H1 (cell line): ENCODE measurements at regions not wholly inside any gene's neighbourhood (a gene's known extent, or its start where the extent isn't known, plus 50 kb on each side); places are given as distances from the start of the nearest gene placed in this dataset.

Experiments used
- CTCF ChIA-PET: fragments of 300-600 bp; sonication (Branson Sonifier 250); formaldehyde crosslinking; loops from one replicate; lab custom pipeline; 2021; ENCODE audit not compliant: partially characterized antibody; lab: Charles Lee
- POLR2A ChIA-PET: fragments of 300-600 bp; sonication (Branson Sonifier 250); formaldehyde crosslinking; loops from one replicate; lab custom pipeline; 2021; ENCODE audit warnings: inconsistent platforms; ENCODE audit not compliant: partially characterized antibody; lab: Charles Lee
- DNase-seq, 2 experiments: peaks; one replicate each; pipeline versions ENCODE4 v3.0.0 to v3.0.0-alpha.2; 2010 to 2022; ENCODE audit warnings: low spot score in 2 of 2, low read depth in 1 of 2, mixed read lengths in 1 of 2
- FAIRE-seq: peaks from 2 replicates; lab custom pipeline; 2011; peaks lifted over from hg19 to GRCh38; lab: Jason Lieb, UNC
- H2AFZ ChIP-seq: 2 replicates; pipeline ENCODE4 v1.8.1; 2012; ENCODE audit warnings: low read length, inconsistent platforms
- H2AK5ac ChIP-seq: 2 replicates; pipeline ENCODE4 v1.6.1; 2013; ENCODE audit warnings: low read depth, low read length
- H2BK120ac ChIP-seq: replicated peaks from 2 replicates; pipeline ENCODE3; 2013; ENCODE audit warnings: low read depth, low read length, inconsistent platforms
- H2BK12ac ChIP-seq: 2 replicates; pipeline ENCODE4 v1.6.1; 2013; ENCODE audit warnings: low read depth, low read length
- H2BK15ac ChIP-seq: 2 replicates; pipeline ENCODE4 v1.6.1; 2013; ENCODE audit warnings: low read length
- H2BK20ac ChIP-seq: 2 replicates; pipeline ENCODE4 v1.6.1; 2013; ENCODE audit warnings: low read length
- H2BK5ac ChIP-seq: 2 replicates; pipeline ENCODE4 v1.6.1; 2013; ENCODE audit warnings: low read depth, low read length
- H3K14ac ChIP-seq: 2 replicates; pipeline ENCODE4 v1.6.1; 2013; ENCODE audit warnings: inconsistent platforms; ENCODE audit not compliant: insufficient read length
- H3K18ac ChIP-seq: 2 replicates; pipeline ENCODE4 v1.6.1; 2013; ENCODE audit warnings: low read length; ENCODE audit errors: extremely low read depth
- H3K23ac ChIP-seq: 2 replicates; pipeline ENCODE4 v1.6.1; 2013; ENCODE audit warnings: inconsistent platforms; ENCODE audit not compliant: insufficient read length
- H3K23me2 ChIP-seq: 2 replicates; pipeline ENCODE4 v1.6.1; 2013; ENCODE audit warnings: low read depth, low read length
- H3K27ac ChIP-seq: 2 replicates; pipeline ENCODE4 v1.6.1; 2011; ENCODE audit warnings: low read depth, low read length, inconsistent platforms
- H3K27me3 ChIP-seq, 4 experiments: replicated peaks in 1 of 4; 1 replicate in 1 of 4; 2 replicates in 3 of 4; pipeline versions ENCODE4 v1.6.1 to v1.8.1; 2011 to 2013; ENCODE audit warnings: low read length in 3 of 4, mild to moderate bottlenecking in 3 of 4, inconsistent platforms in 2 of 4, mixed read lengths in 2 of 4, moderate library complexity in 1 of 4; ENCODE audit not compliant: control insufficient read depth in 3 of 4, insufficient read depth in 3 of 4; ENCODE audit errors: extremely low read depth in 1 of 4
- H3K36me3 ChIP-seq, 4 experiments: 2 replicates each; pipeline versions ENCODE4 v1.6.1 to v1.8.1; 2011 to 2013; ENCODE audit warnings: mild to moderate bottlenecking in 4 of 4, low read length in 3 of 4, moderate library complexity in 2 of 4, control low read depth in 1 of 4, inconsistent platforms in 1 of 4; ENCODE audit not compliant: insufficient read depth in 4 of 4, control insufficient read depth in 2 of 4
- H3K4ac ChIP-seq: replicated peaks from 2 replicates; pipeline ENCODE3; 2013; ENCODE audit warnings: low read length, low read depth, mixed read lengths, inconsistent platforms; ENCODE audit not compliant: insufficient read length
- H3K4me1 ChIP-seq, 4 experiments: replicated peaks in 1 of 4; 1 replicate in 1 of 4; 2 replicates in 3 of 4; pipeline versions ENCODE4 v1.6.1 to v1.8.1; 2011 to 2013; ENCODE audit warnings: low read length in 3 of 4, inconsistent platforms in 2 of 4, mixed read lengths in 1 of 4; ENCODE audit not compliant: insufficient read depth in 4 of 4, control insufficient read depth in 3 of 4
- H3K4me2 ChIP-seq, 2 experiments: 2 replicates each; pipeline versions ENCODE4 v1.6.1 to v1.8.1; 2011 to 2013; ENCODE audit warnings: low read depth in 2 of 2, low read length in 2 of 2, control low read depth in 1 of 2, inconsistent platforms in 1 of 2, mild to moderate bottlenecking in 1 of 2; ENCODE audit not compliant: insufficient read depth in 1 of 2
- H3K4me3 ChIP-seq, 4 experiments: fragments of 200-600, 300-600 bp in 1 of 4; sonication (generic), shearing (Covaris generic), sonication (Bioruptor Twin) in 1 of 4; 2 replicates each; pipeline versions ENCODE4 v1.5.1 to v1.8.1; 2011 to 2016; ENCODE audit warnings: low read length in 4 of 4, low read depth in 3 of 4, control low read depth in 2 of 4, inconsistent platforms in 2 of 4, mild to moderate bottlenecking in 2 of 4, mixed read lengths in 1 of 4, moderate library complexity in 1 of 4; ENCODE audit not compliant: insufficient read depth in 2 of 4; ENCODE audit errors: extremely low read depth in 1 of 4
- H3K56ac ChIP-seq: replicated peaks from 2 replicates; pipeline ENCODE3; 2013; ENCODE audit warnings: low read depth, mild to moderate bottlenecking, mixed read lengths, low read length, inconsistent platforms; ENCODE audit not compliant: insufficient read length
- H3K79me1 ChIP-seq: 2 replicates; pipeline ENCODE4 v1.6.1; 2013; ENCODE audit warnings: low read depth, low read length, control low read depth
- H3K79me2 ChIP-seq, 2 experiments: 2 replicates each; pipeline versions ENCODE4 v1.6.1 to v1.8.1; 2012 to 2013; ENCODE audit warnings: low read length in 2 of 2, mild to moderate bottlenecking in 2 of 2, inconsistent platforms in 1 of 2; ENCODE audit not compliant: insufficient read depth in 2 of 2, control insufficient read depth in 1 of 2
- H3K9ac ChIP-seq, 4 experiments: replicated peaks in 1 of 4; 1 replicate in 1 of 4; 2 replicates in 3 of 4; pipeline versions ENCODE4 v1.6.1 to v1.8.1; 2011 to 2013; ENCODE audit warnings: low read depth in 3 of 4, low read length in 3 of 4, control low read depth in 2 of 4, mild to moderate bottlenecking in 2 of 4, moderate library complexity in 2 of 4, inconsistent platforms in 1 of 4; ENCODE audit errors: extremely low read depth in 1 of 4
- H3K9me3 ChIP-seq, 2 experiments: 2 replicates each; pipeline versions ENCODE4 v1.6.1 to v1.8.1; 2012 to 2013; ENCODE audit warnings: mild to moderate bottlenecking in 2 of 2, moderate library complexity in 2 of 2, control low read depth in 1 of 2, inconsistent platforms in 1 of 2, low read depth in 1 of 2, low read length in 1 of 2, mixed read lengths in 1 of 2; ENCODE audit not compliant: insufficient read depth in 2 of 2
- H4K20me1 ChIP-seq, 2 experiments: replicated peaks in 1 of 2; 2 replicates each; pipeline versions ENCODE3 to v1.8.1; 2011 to 2013; ENCODE audit warnings: inconsistent platforms in 2 of 2, low read length in 2 of 2, mild to moderate bottlenecking in 1 of 2; ENCODE audit not compliant: insufficient read depth in 2 of 2, control insufficient read depth in 1 of 2
- H4K5ac ChIP-seq: 2 replicates; pipeline ENCODE4 v1.6.1; 2013; ENCODE audit warnings: low read length, low read depth, mixed read lengths, inconsistent platforms; ENCODE audit not compliant: insufficient read length
- H4K8ac ChIP-seq: 2 replicates; pipeline ENCODE4 v1.8.0; 2013; ENCODE audit warnings: mild to moderate bottlenecking, moderate library complexity, low read length, inconsistent platforms; ENCODE audit not compliant: insufficient read depth; ENCODE audit errors: extremely low read depth
- H4K91ac ChIP-seq: replicated peaks from 2 replicates; pipeline ENCODE3; 2013; ENCODE audit warnings: low read length, mixed read lengths, inconsistent platforms; ENCODE audit not compliant: insufficient read length
- BRCA1 ChIP-seq: IDR thresholded peaks from 2 replicates; pipeline ENCODE4 v1.6.1; 2012; ENCODE audit warnings: low read depth, low read length, improper control_type of control experiment
- CBX8 ChIP-seq: fragments of 300-800, 300-1000 bp; sonication (generic); IDR thresholded peaks from 2 replicates; pipeline ENCODE4 v1.7.1; 2016; ENCODE audit warnings: low read depth, low read length, borderline replicate concordance
- GABPA ChIP-seq: IDR thresholded peaks from 2 replicates; pipeline ENCODE4 v1.6.1; 2011; ENCODE audit warnings: mild to moderate bottlenecking, low read length, moderate library complexity, borderline replicate concordance; ENCODE audit not compliant: insufficient read depth
- HDAC6 ChIP-seq: IDR thresholded peaks from one replicate; pipeline ENCODE4 v1.7.1; 2012; ENCODE audit warnings: low read depth, mild to moderate bottlenecking, inconsistent platforms, low read length, moderate library complexity
- SAP30 ChIP-seq: fragments of 300-600 bp; sonication (generic); IDR thresholded peaks from 2 replicates; pipeline ENCODE4 v1.7.1; 2012; ENCODE audit warnings: low read length, moderate library complexity, mild to moderate bottlenecking, inconsistent platforms; ENCODE audit not compliant: insufficient read depth, insufficient replicate concordance
- SP1 ChIP-seq: IDR thresholded peaks from 2 replicates; pipeline ENCODE4 v1.6.1; 2011; ENCODE audit warnings: low read depth, low read length
- WGBS, 2 experiments: shearing (Covaris generic) in 1 of 2; methylation state at CpG; one replicate each; pipeline versions ENCODE4 v1.1.6 to v1.1.7; 2013 to 2015; ENCODE audit warnings: low lambda C conversion rate in 2 of 2, mixed read lengths in 2 of 2, inconsistent platforms in 1 of 2, low coverage in 1 of 2, missing lambda C conversion rate in 1 of 2; ENCODE audit not compliant: insufficient replicate concordance in 2 of 2, insufficient coverage in 1 of 2, insufficient read length in 1 of 2; ENCODE audit errors: extremely low coverage in 1 of 2, missing lambda C conversion rate in 1 of 2; 5-methylcytosine and 5-hydroxymethylcytosine counted together
- TF ChIP-seq, protein P1 (sequence below): IDR thresholded peaks from 2 replicates; pipeline ENCODE4 v1.6.1; 2011; ENCODE audit warnings: low read length, improper control_type of control experiment

DNA sequence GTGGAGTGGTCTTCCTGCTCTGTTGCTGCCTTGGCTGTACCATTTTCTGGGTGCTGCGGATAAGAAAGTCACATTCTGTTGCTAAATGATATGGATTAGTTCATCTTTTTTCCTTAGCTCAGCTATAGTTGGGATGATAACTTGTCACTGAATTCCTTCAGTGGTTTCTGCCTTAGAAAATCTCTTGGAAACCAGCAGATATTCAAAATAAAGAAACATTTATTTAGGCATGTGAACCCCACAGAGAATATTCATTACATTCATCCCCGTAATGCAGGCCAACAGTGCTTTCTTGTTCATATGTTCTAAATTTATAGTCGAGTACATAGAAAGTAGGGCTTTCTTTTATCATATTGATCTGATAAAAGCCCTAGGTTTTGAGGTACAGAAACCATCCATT lies 151.3 kb downstream of the CYB561 start:
- Histone ChIP-seq H4K5ac (no peak overlapping the region), H3K4me3 (no peak overlapping the region), H2BK15ac (no peak overlapping the region), H3K14ac (no peak overlapping the region), H3K36me3 (no peaks in the 10 kb centered on the region), H3K4me1 (peaks cover 0 to 6% (median 0%) of the 10 kb centered on the region in 4 experiments; a peak in 1 of 7 replicates), H3K79me2 (no peaks in the 10 kb centered on the region), H2AK5ac (no peak overlapping the region), H2BK20ac (no peak overlapping the region), H3K9me3 (peaks cover 3 to 4% of the 10 kb centered on the region in 2 experiments; a peak in 1 of 4 replicates), H3K9ac (no peak overlapping the region), H2AFZ (no peak overlapping the region), H2BK12ac (no peak overlapping the region), H3K4ac (no peak overlapping the region), H4K8ac (no peak overlapping the region), H3K18ac (no peak overlapping the region), H2BK120ac (no peak overlapping the region), H3K27me3 (no peaks in the 10 kb centered on the region), H4K91ac (no peak overlapping the region), H3K23ac (no peak overlapping the region), H3K27ac (no peak overlapping the region), H3K79me1 (no peaks in the 10 kb centered on the region), H4K20me1 (no peaks in the 10 kb centered on the region), H3K56ac (no peak overlapping the region), H3K23me2 (no peaks in the 10 kb centered on the region), H3K4me2 (no peak overlapping the region), H2BK5ac (no peak overlapping the region)
- WGBS, 2 experiments, result 96% methylated on average over 3 of the region's 3 CpGs; no CpG with 5 or more reads in 1 of the 2 experiments
- ChIA-PET CTCF (no interaction called here), POLR2A (no interaction called here)
- FAIRE-seq, result no peak
- no peak for DNase-seq
- no peak for TF ChIP-seq CBX8
- TF ChIP-seq SAP30, result no peak
- TF ChIP-seq GABPA, result no peak
- no peak for TF ChIP-seq SP1
- TF ChIP-seq BRCA1, result no peak
- TF ChIP-seq HDAC6, result no peak
- TF ChIP-seq, protein P1, sequence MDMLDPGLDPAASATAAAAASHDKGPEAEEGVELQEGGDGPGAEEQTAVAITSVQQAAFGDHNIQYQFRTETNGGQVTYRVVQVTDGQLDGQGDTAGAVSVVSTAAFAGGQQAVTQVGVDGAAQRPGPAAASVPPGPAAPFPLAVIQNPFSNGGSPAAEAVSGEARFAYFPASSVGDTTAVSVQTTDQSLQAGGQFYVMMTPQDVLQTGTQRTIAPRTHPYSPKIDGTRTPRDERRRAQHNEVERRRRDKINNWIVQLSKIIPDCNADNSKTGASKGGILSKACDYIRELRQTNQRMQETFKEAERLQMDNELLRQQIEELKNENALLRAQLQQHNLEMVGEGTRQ, result no peak
